ENCODE measurements at regions not wholly inside any gene's neighbourhood (a gene's known extent, or its start where the extent isn't known, plus 50 kb on each side); places are given as distances from the start of the nearest gene placed in this dataset.

GRCh38 chr2:81901017-81901416, 1596.5 kb upstream of the LRRTM1 start:
- no peaks in the 10 kb centered on the region for H3K9me3 ChIP-seq (ENCODE audit: low read length)
- H3K36me3 ChIP-seq (ENCODE audit: insufficient read depth, low read length): no peaks in the 10 kb centered on the region
- H3K4me3 ChIP-seq (ENCODE audit: low read length): no peak overlapping the region
- no peak overlapping the region for H2AFZ ChIP-seq (ENCODE audit: low read depth, low read length)
- no peaks in the 10 kb centered on the region for H3K4me1 ChIP-seq (ENCODE audit: insufficient read depth, low read length)
- no peaks in the 10 kb centered on the region for H3K27me3 ChIP-seq (ENCODE audit: insufficient read depth, low read length)

GRCh38 chr2:81895620-81896250, 1591.2 kb upstream of the LRRTM1 start:
- Histone ChIP-seq H2AFZ (ENCODE audit: low read depth, low read length) (no peak overlapping the region), H3K4me3 (ENCODE audit: low read length) (no peak overlapping the region)

GRCh38 chr2:81894451-81894990, 1590.0 kb upstream of the LRRTM1 start:
- H3K4me1 ChIP-seq (ENCODE audit: insufficient read depth, low read length): no peaks in the 10 kb centered on the region
- no peaks in the 10 kb centered on the region for H3K27me3 ChIP-seq (ENCODE audit: insufficient read depth, low read length)
- H3K36me3 ChIP-seq (ENCODE audit: insufficient read depth, low read length): no peaks in the 10 kb centered on the region
- H3K9me3 ChIP-seq (ENCODE audit: low read length): no peaks in the 10 kb centered on the region
- no peak overlapping the region for H3K4me3 ChIP-seq (ENCODE audit: low read length)
- H2AFZ ChIP-seq (ENCODE audit: low read depth, low read length): no peak overlapping the region

More at GRCh38 chr2:81895620-81896250, 1591.2 kb upstream of the LRRTM1 start:
- H3K36me3 ChIP-seq (ENCODE audit: insufficient read depth, low read length): no peaks in the 10 kb centered on the region
- H3K4me1 ChIP-seq (ENCODE audit: insufficient read depth, low read length): no peaks in the 10 kb centered on the region
- no peaks in the 10 kb centered on the region for H3K9me3 ChIP-seq (ENCODE audit: low read length)
- no peaks in the 10 kb centered on the region for H3K27me3 ChIP-seq (ENCODE audit: insufficient read depth, low read length)

DNA sequence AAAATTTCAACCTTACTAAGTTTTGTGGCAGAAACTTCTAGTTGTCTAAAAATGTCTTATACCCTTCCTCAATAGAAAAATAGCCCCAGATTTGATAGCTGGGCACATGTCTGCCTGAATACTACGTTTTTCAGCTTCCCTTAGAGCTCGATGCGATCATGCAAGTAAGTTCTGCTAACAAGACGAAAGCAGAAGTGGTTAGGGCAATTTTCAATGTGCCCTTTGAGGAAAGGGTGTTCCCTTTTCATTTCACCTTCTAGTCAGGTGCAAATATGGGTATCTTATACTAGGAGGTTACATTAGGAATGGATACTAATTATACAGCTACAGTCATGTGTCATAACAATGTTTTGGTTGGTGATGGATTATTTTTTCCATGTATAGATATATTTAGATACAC, 1572.1 kb upstream of the LRRTM1 start:
- H3K9me3 ChIP-seq (ENCODE audit: low read length): no peaks in the 10 kb centered on the region
- H3K27me3 ChIP-seq (ENCODE audit: insufficient read depth, low read length): no peaks in the 10 kb centered on the region
- H3K4me1 ChIP-seq (ENCODE audit: insufficient read depth, low read length): no peaks in the 10 kb centered on the region
- H3K36me3 ChIP-seq (ENCODE audit: insufficient read depth, low read length): no peaks in the 10 kb centered on the region
- no peak overlapping the region for H3K4me3 ChIP-seq (ENCODE audit: low read length)
- no peak overlapping the region for H2AFZ ChIP-seq (ENCODE audit: low read depth, low read length)

DNA sequence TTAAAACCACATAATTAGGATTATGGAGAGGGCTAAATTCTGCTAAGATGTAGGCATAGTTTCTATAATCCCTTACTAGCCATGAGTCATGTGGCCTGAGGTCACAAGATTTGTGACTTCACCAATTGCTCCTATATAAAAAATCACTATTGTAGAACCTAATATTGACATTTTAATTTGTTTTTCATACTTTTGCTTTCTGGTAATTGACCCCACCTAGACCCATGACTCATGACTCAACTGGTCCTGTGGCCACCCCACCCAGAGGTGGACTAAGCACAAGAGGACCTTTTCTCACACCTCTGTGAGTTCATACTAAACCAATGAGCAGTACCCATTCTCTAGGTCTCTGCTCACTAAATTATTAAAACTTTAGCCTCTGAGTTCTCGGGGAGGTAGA, 1567.5 kb upstream of the LRRTM1 start:
- no peaks in the 10 kb centered on the region for H3K27me3 ChIP-seq (ENCODE audit: insufficient read depth, low read length)
- H3K9me3 ChIP-seq (ENCODE audit: low read length): no peaks in the 10 kb centered on the region
- no peak overlapping the region for H2AFZ ChIP-seq (ENCODE audit: low read depth, low read length)
- no peak overlapping the region for H3K4me3 ChIP-seq (ENCODE audit: low read length)
- no peaks in the 10 kb centered on the region for H3K36me3 ChIP-seq (ENCODE audit: insufficient read depth, low read length)
- H3K4me1 ChIP-seq (ENCODE audit: insufficient read depth, low read length): no peaks in the 10 kb centered on the region

GRCh38 chr2:81870119-81870518, 1565.6 kb upstream of the LRRTM1 start:
- Histone ChIP-seq H3K9me3 (ENCODE audit: low read length) (no peaks in the 10 kb centered on the region), H3K4me1 (ENCODE audit: insufficient read depth, low read length) (no peaks in the 10 kb centered on the region), H2AFZ (ENCODE audit: low read depth, low read length) (no peak overlapping the region), H3K27me3 (ENCODE audit: insufficient read depth, low read length) (no peaks in the 10 kb centered on the region), H3K4me3 (ENCODE audit: low read length) (no peak overlapping the region), H3K36me3 (ENCODE audit: insufficient read depth, low read length) (no peaks in the 10 kb centered on the region)

DNA sequence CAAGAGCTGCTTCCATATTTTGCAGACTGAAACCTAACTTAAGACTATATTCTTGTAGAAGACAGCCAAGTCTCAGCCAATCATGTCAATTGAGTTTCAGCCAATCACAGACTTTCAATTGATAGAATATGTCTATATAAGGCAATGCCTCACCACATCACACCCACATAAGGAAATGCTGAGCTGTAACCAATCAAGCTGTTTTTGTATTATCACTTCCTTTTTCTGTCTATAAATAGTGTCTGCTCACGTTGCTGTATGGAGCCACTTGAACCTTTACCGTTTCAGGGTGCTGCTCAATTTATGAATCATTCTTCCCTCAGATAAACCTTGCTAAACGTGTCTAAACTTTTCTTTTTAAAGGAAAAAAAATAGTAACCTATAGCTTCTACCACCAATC, 1554.4 kb upstream of the LRRTM1 start:
- Histone ChIP-seq H3K4me3 (ENCODE audit: low read length) (no peak overlapping the region), H3K9me3 (ENCODE audit: low read length) (no peaks in the 10 kb centered on the region), H3K4me1 (ENCODE audit: insufficient read depth, low read length) (no peaks in the 10 kb centered on the region), H3K27me3 (ENCODE audit: insufficient read depth, low read length) (no peaks in the 10 kb centered on the region), H2AFZ (ENCODE audit: low read depth, low read length) (no peak overlapping the region), H3K36me3 (ENCODE audit: insufficient read depth, low read length) (no peaks in the 10 kb centered on the region)

GRCh38 chr2:81853341-81853740, 1548.8 kb upstream of the LRRTM1 start:
- no peaks in the 10 kb centered on the region for H3K9me3 ChIP-seq (ENCODE audit: low read length)
- no peaks in the 10 kb centered on the region for H3K4me1 ChIP-seq (ENCODE audit: insufficient read depth, low read length)
- no peaks in the 10 kb centered on the region for H3K36me3 ChIP-seq (ENCODE audit: insufficient read depth, low read length)
- no peaks in the 10 kb centered on the region for H3K27me3 ChIP-seq (ENCODE audit: insufficient read depth, low read length)
- H3K4me3 ChIP-seq (ENCODE audit: low read length): no peak overlapping the region
- H2AFZ ChIP-seq (ENCODE audit: low read depth, low read length): no peak overlapping the region

GRCh38 chr2:81852651-81853050, 1548.1 kb upstream of the LRRTM1 start:
- H3K4me3 ChIP-seq (ENCODE audit: low read length): no peak overlapping the region
- no peaks in the 10 kb centered on the region for H3K36me3 ChIP-seq (ENCODE audit: insufficient read depth, low read length)
- H2AFZ ChIP-seq (ENCODE audit: low read depth, low read length): no peak overlapping the region
- no peaks in the 10 kb centered on the region for H3K27me3 ChIP-seq (ENCODE audit: insufficient read depth, low read length)
- H3K4me1 ChIP-seq (ENCODE audit: insufficient read depth, low read length): no peaks in the 10 kb centered on the region
- H3K9me3 ChIP-seq (ENCODE audit: low read length): no peaks in the 10 kb centered on the region

DNA sequence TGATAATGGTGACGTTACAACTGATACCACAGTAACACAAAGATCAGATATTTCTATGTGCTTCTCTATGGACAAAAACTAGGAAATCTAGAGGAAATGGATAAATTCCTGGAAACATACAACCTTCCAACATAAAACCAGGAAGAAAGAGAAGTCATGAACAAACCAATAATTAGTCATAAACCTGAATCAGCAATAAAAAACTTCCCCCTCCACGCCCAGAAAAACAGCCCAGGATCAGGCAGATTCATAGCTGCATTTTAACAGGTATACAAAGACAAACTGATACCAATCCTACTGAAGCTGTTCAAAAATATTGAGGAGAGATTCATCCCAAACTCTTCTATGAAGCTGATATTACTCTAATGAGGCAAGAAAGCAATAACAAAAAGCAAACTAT, 1535.2 kb upstream of the LRRTM1 start:
- H3K36me3 ChIP-seq (ENCODE audit: insufficient read depth, low read length): no peaks in the 10 kb centered on the region
- no peaks in the 10 kb centered on the region for H3K27me3 ChIP-seq (ENCODE audit: insufficient read depth, low read length)
- no peaks in the 10 kb centered on the region for H3K4me1 ChIP-seq (ENCODE audit: insufficient read depth, low read length)
- no peaks in the 10 kb centered on the region for H3K9me3 ChIP-seq (ENCODE audit: low read length)
- no peak overlapping the region for H2AFZ ChIP-seq (ENCODE audit: low read depth, low read length)
- no peak overlapping the region for H3K4me3 ChIP-seq (ENCODE audit: low read length)

- Histone ChIP-seq H3K36me3 (ENCODE audit: insufficient read depth, low read length) (no peaks in the 10 kb centered on the region), H2AFZ (ENCODE audit: low read depth, low read length) (no peak overlapping the region), H3K4me1 (ENCODE audit: insufficient read depth, low read length) (no peaks in the 10 kb centered on the region), H3K9me3 (ENCODE audit: low read length) (no peaks in the 10 kb centered on the region), H3K4me3 (ENCODE audit: low read length) (no peak overlapping the region), H3K27me3 (ENCODE audit: insufficient read depth, low read length) (no peaks in the 10 kb centered on the region)
Observed at GRCh38 chr2:81835321-81836000, 1530.9 kb upstream of the LRRTM1 start.

- Histone ChIP-seq H3K9me3 (ENCODE audit: low read length) (no peaks in the 10 kb centered on the region), H3K27me3 (ENCODE audit: insufficient read depth, low read length) (no peaks in the 10 kb centered on the region), H2AFZ (ENCODE audit: low read depth, low read length) (no peak overlapping the region), H3K36me3 (ENCODE audit: insufficient read depth, low read length) (no peaks in the 10 kb centered on the region), H3K4me1 (ENCODE audit: insufficient read depth, low read length) (no peaks in the 10 kb centered on the region), H3K4me3 (ENCODE audit: low read length) (no peak overlapping the region)
Observed at GRCh38 chr2:81786811-81787210, 1482.3 kb upstream of the LRRTM1 start.

DNA sequence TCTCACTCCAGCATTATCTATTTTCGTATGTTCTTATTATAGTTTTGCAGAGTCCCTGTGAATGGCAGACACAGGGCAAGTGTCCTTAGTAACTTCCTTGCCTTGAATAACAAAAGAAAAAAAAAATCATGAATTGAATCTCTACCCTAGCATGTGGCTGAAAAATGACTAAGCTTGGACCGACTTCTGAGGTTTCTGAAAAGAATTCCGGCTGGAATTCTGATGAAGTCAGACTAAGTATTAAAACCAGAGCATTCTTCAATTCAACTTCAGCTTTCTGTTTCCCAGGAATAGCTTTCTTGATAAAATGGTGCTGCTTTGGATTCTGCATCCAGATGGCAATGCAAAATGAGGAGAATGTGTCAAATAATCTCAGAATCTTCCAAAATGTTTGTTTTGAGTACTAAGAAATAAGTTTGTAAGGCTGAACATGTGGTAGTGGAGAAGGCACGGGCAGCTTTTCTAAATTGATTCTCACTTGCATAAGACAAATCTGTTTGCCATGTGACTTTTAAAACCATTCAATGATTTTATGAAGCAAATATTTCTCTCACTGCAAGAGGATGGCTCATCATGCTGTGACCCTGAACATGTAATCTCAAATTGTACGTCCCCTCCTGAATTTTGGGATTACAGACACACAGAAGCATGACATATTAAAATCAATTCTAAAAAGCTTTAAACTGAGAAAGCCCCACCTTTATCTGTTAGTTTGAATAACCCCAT, 1462.8 kb upstream of the LRRTM1 start:
- no peaks in the 10 kb centered on the region for H3K4me1 ChIP-seq (ENCODE audit: insufficient read depth, low read length)
- no peaks in the 10 kb centered on the region for H3K27me3 ChIP-seq (ENCODE audit: insufficient read depth, low read length)
- no peak overlapping the region for H3K4me3 ChIP-seq (ENCODE audit: low read length)
- H2AFZ ChIP-seq (ENCODE audit: low read depth, low read length): no peak overlapping the region
- no peaks in the 10 kb centered on the region for H3K36me3 ChIP-seq (ENCODE audit: insufficient read depth, low read length)
- H3K9me3 ChIP-seq (ENCODE audit: low read length): no peaks in the 10 kb centered on the region
